ENCODE measurements at regions not wholly inside any gene's neighbourhood (a gene's known extent, or its start where the extent isn't known, plus 50 kb on each side); places are given as distances from the start of the nearest gene placed in this dataset.

DNA sequence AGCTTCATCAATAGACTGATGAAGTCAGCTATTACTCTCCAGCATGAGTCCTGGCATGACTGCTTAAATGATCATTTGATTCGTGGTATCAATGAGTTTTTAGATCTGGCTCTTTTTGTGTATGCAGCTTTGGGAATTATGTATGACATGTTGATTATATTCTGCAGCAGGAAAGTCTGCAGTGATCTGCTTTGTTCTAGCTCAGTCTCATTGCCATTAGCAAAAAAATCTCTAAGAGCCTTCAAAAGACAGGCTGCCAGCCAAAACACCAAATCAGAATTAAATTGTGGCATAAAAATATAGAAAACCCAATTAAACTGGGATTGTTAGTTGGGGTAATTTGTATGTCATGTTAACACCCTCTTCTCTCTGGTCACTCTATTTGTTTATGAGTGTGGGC lies 1021.0 kb upstream of the SEMA6D start:
- intact Hi-C loops (cut with DNase I): no loop called here
- no peaks in the 10 kb centered on the region for H3K4me1 ChIP-seq
- H3K27me3 ChIP-seq: no peaks in the 10 kb centered on the region
- TF ChIP-seq, protein P1, sequence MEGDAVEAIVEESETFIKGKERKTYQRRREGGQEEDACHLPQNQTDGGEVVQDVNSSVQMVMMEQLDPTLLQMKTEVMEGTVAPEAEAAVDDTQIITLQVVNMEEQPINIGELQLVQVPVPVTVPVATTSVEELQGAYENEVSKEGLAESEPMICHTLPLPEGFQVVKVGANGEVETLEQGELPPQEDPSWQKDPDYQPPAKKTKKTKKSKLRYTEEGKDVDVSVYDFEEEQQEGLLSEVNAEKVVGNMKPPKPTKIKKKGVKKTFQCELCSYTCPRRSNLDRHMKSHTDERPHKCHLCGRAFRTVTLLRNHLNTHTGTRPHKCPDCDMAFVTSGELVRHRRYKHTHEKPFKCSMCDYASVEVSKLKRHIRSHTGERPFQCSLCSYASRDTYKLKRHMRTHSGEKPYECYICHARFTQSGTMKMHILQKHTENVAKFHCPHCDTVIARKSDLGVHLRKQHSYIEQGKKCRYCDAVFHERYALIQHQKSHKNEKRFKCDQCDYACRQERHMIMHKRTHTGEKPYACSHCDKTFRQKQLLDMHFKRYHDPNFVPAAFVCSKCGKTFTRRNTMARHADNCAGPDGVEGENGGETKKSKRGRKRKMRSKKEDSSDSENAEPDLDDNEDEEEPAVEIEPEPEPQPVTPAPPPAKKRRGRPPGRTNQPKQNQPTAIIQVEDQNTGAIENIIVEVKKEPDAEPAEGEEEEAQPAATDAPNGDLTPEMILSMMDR (IDR thresholded peaks at IDR 0.05): no peak
- no peak for TF ChIP-seq POLR2A (IDR thresholded peaks at IDR 0.05)
- DNase-seq: no peak
- H3K36me3 ChIP-seq: no peaks in the 10 kb centered on the region
- H3K27ac ChIP-seq: no peak overlapping the region
- 33 to 40% methylated on average over 1 of the region's 1 CpG for WGBS, 2 donors
- H3K4me3 ChIP-seq (replicated peaks in 1 of 3): no peak overlapping the region
- no peaks in the 10 kb centered on the region for H3K9me3 ChIP-seq

DNA sequence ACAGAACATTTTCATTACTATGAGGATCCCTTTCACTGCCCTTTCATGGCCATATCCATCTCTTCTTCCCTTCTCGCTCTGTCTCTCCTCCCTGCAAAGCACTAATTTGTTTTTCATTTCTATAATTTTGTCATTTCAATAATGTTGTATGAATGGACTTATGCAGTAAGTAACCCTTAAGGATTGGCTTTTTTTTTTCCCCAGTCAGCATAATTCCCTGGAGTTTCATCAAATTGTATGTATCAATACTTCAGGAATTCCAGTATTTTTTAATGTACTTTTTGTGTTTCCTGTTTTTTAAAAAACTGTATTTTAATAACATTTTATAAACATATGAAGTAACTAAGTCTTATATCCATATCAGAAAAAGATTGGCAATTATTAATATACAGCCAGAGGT lies 1016.0 kb upstream of the SEMA6D start:
- intact Hi-C loops (cut with DNase I): no loop called here
- no peak overlapping the region for H3K27ac ChIP-seq
- H3K9me3 ChIP-seq: no peaks in the 10 kb centered on the region
- H3K36me3 ChIP-seq: no peaks in the 10 kb centered on the region
- DNase-seq: no peak
- H3K4me1 ChIP-seq: no peaks in the 10 kb centered on the region
- H3K4me3 ChIP-seq (replicated peaks in 1 of 3): no peak overlapping the region
- TF ChIP-seq POLR2A (IDR thresholded peaks at IDR 0.05): no peak
- TF ChIP-seq, protein P1 (IDR thresholded peaks at IDR 0.05): no peak
- no peaks in the 10 kb centered on the region for H3K27me3 ChIP-seq
- WGBS, 2 donors: 90 to 95% methylated on average over 1 of the region's 1 CpG

DNA sequence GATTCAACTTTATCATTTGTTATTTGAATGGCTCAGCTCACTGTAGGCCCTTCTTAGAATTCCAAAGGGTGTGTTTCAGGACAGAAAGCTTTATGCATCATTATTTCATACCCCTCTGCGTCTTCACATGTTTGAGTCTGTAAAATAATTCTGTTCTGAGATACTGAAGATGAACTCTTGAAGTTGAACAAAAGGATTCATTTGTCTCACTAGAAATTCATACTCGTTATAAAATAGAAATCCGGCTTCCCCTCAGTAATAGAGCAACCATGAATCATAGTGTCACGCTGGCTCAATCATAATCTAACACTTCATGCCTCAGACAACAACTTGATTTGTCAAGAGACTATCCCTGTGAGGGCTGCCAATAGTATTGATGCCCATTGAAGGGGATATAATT lies 1015.4 kb upstream of the SEMA6D start:
- no peak overlapping the region for H3K27ac ChIP-seq
- no peaks in the 10 kb centered on the region for H3K36me3 ChIP-seq
- no peak overlapping the region for H3K4me3 ChIP-seq (replicated peaks in 1 of 3)
- TF ChIP-seq POLR2A (IDR thresholded peaks at IDR 0.05): no peak
- TF ChIP-seq, protein P1 (IDR thresholded peaks at IDR 0.05): no peak
- intact Hi-C loops (cut with DNase I): no loop called here
- H3K9me3 ChIP-seq: no peaks in the 10 kb centered on the region
- WGBS, 2 donors: 88 to 90% methylated on average over 4 of the region's 4 CpGs
- no peaks in the 10 kb centered on the region for H3K27me3 ChIP-seq
- H3K4me1 ChIP-seq: no peaks in the 10 kb centered on the region
- DNase-seq: no peak

DNA sequence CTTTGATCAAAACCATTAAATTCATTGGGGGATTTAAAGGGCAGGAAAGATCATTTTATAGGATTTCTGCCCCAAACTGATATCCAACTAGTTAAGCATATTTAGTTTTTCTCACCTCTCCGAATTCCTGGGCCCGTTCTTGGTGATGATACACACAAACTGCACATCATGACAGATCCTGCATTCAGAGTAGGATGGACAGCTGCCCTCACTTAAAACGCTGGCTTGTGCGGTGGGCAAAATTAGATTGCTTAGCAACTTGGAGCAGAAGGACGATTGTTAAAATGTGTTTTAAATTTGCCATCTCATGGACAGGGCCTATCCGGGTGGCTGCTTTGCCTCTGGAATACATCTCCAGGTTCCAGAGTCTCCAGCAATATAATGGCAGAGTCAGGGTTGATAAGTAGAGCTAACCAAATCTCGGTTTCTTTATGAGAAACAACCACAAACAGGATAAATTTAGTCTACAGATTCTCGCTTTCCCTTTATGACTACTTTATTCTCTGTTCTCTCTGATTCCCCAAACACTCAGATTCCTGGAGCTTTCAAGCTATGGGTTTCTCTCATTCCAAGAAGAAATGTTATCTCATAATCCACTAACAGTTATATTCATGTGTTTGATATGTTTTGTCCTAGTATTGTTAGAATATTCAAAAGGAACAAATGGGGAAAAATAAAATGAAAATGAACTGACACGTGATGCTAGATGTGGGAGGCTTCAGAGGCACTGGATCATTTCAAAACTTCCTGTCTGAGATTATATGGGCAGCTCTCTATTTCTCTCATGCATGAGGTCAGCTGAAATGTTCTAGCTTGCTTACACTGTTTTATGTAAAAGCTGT lies 1014.1 kb upstream of the SEMA6D start:
- H3K4me3 ChIP-seq (replicated peaks in 1 of 3): no peak overlapping the region
- H3K27me3 ChIP-seq: no peaks in the 10 kb centered on the region
- H3K27ac ChIP-seq: no peak overlapping the region
- no peaks in the 10 kb centered on the region for H3K4me1 ChIP-seq
- DNase-seq: no peak
- 79 to 83% methylated on average over 9 of the region's 9 CpGs for WGBS, 2 donors
- TF ChIP-seq, protein P1 (IDR thresholded peaks at IDR 0.05): no peak
- TF ChIP-seq POLR2A (IDR thresholded peaks at IDR 0.05): no peak
- no peaks in the 10 kb centered on the region for H3K9me3 ChIP-seq
- H3K36me3 ChIP-seq: no peaks in the 10 kb centered on the region
- intact Hi-C loops (cut with DNase I): no loop called here

DNA sequence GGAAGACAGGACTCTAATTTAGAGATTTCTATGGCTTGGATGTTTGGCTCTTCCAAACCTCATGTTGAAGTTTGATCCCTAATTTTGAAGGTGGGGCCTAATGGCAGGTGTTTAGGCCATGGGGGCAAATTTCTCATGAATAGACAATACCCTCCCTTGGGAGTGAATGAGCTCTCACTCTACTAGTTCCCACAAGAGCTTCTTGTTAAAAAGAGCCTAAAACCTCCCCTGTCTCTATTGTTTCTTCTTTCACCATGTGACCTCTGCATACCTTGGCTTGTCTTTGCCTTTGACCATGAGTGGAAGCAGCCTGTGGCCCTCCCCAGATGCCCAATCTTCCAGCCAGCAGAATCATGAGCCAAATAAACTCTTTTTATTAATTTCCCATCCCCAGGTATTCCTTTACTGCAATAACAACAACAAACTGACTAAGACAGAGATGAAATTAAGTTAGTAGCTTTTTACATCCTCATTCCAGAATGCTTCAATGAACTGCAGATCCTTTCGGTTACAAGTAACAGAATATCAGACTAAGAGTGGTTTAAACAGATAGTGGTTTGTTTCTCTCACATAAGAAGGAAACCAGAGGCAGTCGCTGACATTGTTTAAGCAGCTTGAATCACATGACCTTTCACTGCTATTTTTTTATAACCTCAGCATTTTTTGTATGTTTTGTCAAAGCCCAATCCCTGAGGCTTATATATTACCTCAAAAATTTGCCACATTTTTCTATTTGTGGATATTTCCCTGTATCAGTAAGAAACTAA lies 1013.3 kb upstream of the SEMA6D start:
- no peak for DNase-seq
- TF ChIP-seq, protein P1 (IDR thresholded peaks at IDR 0.05): no peak
- no peak for TF ChIP-seq POLR2A (IDR thresholded peaks at IDR 0.05)
- intact Hi-C loops (cut with DNase I): no loop called here
- no peak overlapping the region for H3K27ac ChIP-seq
- WGBS, 2 donors: 71 to 82% methylated on average over 2 of the region's 2 CpGs
- no peaks in the 10 kb centered on the region for H3K9me3 ChIP-seq
- no peaks in the 10 kb centered on the region for H3K36me3 ChIP-seq
- no peaks in the 10 kb centered on the region for H3K27me3 ChIP-seq
- H3K4me1 ChIP-seq: no peaks in the 10 kb centered on the region
- no peak overlapping the region for H3K4me3 ChIP-seq (replicated peaks in 1 of 3)

Data from thyroid gland (tissue), 4 donors.